H1 (cell line): ENCODE measurements at regions not wholly inside any gene's neighbourhood (a gene's known extent, or its start where the extent isn't known, plus 50 kb on each side); places are given as distances from the start of the nearest gene placed in this dataset.

Experiments used
- MAFK ChIP-seq: IDR thresholded peaks from 2 replicates; pipeline ENCODE4 v1.6.1; 2012; ENCODE audit warnings: low read depth, mild to moderate bottlenecking, improper control_type of control experiment, low read length
- TAF7 ChIP-seq: optimal IDR thresholded peaks from 2 replicates; pipeline ENCODE3; 2011; ENCODE audit warnings: low read depth, mild to moderate bottlenecking, inconsistent platforms, low read length, moderate library complexity, borderline replicate concordance

- TF ChIP-seq TAF7 (no peak), MAFK (no peak)
Measured at GRCh38 chr13:88142653-88143052, 471.5 kb downstream of the SLITRK5 start (continued).
